HEK293 (cell line): ENCODE measurements at regions not wholly inside any gene's neighbourhood (a gene's known extent, or its start where the extent isn't known, plus 50 kb on each side); places are given as distances from the start of the nearest gene placed in this dataset.

Experiments
- CTCF ChIA-PET: fragments of 350-600 bp; formaldehyde crosslinking; extraction: SDS; loops from one replicate; lab custom pipeline; 2021; ENCODE audit warnings: antibody characterized with exemption; lab: Yijun Ruan, JAX
- POLR2A ChIA-PET: fragments of 300-600 bp; formaldehyde crosslinking; extraction: SDS; loops from one replicate; lab custom pipeline; 2020; ENCODE audit warnings: antibody characterized with exemption, inconsistent platforms; lab: Yijun Ruan, JAX
- H3K27ac ChIP-seq: fragments of 200-500 bp; sonication (Bioruptor generic); 2 replicates; pipeline ENCODE4 v1.5.1; 2014; ENCODE audit warnings: low read depth, low read length, control low read depth, inconsistent platforms; ENCODE audit errors: extremely low read depth
- H3K36me3 ChIP-seq, 2 experiments: fragments of 200-500 bp in 1 of 2; sonication (Bioruptor generic) in 1 of 2; 1 replicate in 1 of 2; 2 replicates in 1 of 2; pipeline ENCODE4 v1.5.1; 2014 to 2017; ENCODE audit warnings: inconsistent platforms in 2 of 2, low read length in 2 of 2; ENCODE audit not compliant: control insufficient read depth in 2 of 2, insufficient read depth in 1 of 2
- H3K4me1 ChIP-seq: fragments of 200-500 bp; sonication (Bioruptor generic); 2 replicates; pipeline ENCODE4 v1.5.1; 2014; ENCODE audit warnings: mild to moderate bottlenecking, low read length, inconsistent platforms; ENCODE audit not compliant: control insufficient read depth, insufficient read depth
- H3K4me3 ChIP-seq: 2 replicates; pipeline ENCODE4 v1.5.1; 2011; ENCODE audit warnings: low read depth, mild to moderate bottlenecking, control low read depth, low read length, moderate library complexity
- H3K9me3 ChIP-seq: fragments of 200-500 bp; sonication (Bioruptor generic); 2 replicates; pipeline ENCODE4 v1.5.1; 2014; ENCODE audit warnings: low read depth, low read length, inconsistent platforms; ENCODE audit not compliant: control insufficient read depth, insufficient read depth
- OSR2 ChIP-seq: fragments of 450-650 bp; formaldehyde crosslinking; IDR thresholded peaks from 2 replicates; pipeline ENCODE4 v1.5.1; 2016; ENCODE audit warnings: missing biosample characterization, missing genetic modification characterization
- PBX3 ChIP-seq: sonication (generic); formaldehyde crosslinking; IDR thresholded peaks from 2 replicates; pipeline ENCODE4 v1.8.1; 2022; ENCODE audit warnings: mild to moderate bottlenecking, moderate library complexity, missing genetic modification reagents
- PRDM1 ChIP-seq: fragments of 450-650 bp; formaldehyde crosslinking; IDR thresholded peaks from 2 replicates; pipeline ENCODE4; 2016; ENCODE audit warnings: missing biosample characterization, missing genetic modification characterization
- TRIM28 ChIP-seq: IDR thresholded peaks from 2 replicates; pipeline ENCODE4 v1.6.1; 2011; ENCODE audit warnings: low read length, control low read depth, borderline replicate concordance
- ZBTB17 ChIP-seq: fragments of 450-650 bp; formaldehyde crosslinking; IDR thresholded peaks from 2 replicates; pipeline ENCODE4 v1.5.1; 2016; ENCODE audit warnings: missing biosample characterization, missing genetic modification characterization
- ZFP3 ChIP-seq: fragments of 450-650 bp; formaldehyde crosslinking; IDR thresholded peaks from 2 replicates; pipeline ENCODE4 v1.5.1; 2016; ENCODE audit warnings: low read depth, missing biosample characterization, missing genetic modification characterization
- ZNF37A ChIP-seq: fragments of 450-650 bp; IDR thresholded peaks from 2 replicates; pipeline ENCODE4 v1.5.1; 2018; ENCODE audit warnings: missing biosample characterization, missing genetic modification characterization
- ZNF549 ChIP-seq: fragments of 450-650 bp; IDR thresholded peaks from 2 replicates; pipeline ENCODE4 v1.5.1; 2018; ENCODE audit warnings: missing biosample characterization, missing genetic modification characterization, mild to moderate bottlenecking, inconsistent platforms, moderate library complexity
- ZNF560 ChIP-seq: fragments of 450-650 bp; formaldehyde crosslinking; IDR thresholded peaks from 2 replicates; pipeline ENCODE4 v1.5.1; 2017; ENCODE audit warnings: missing biosample characterization, missing genetic modification characterization, borderline replicate concordance
- ZNF571 ChIP-seq: fragments of 450-650 bp; formaldehyde crosslinking; IDR thresholded peaks from 2 replicates; pipeline ENCODE4 v1.5.0; 2017; ENCODE audit warnings: missing biosample characterization, missing genetic modification characterization
- ZNF585B ChIP-seq: fragments of 450-650 bp; formaldehyde crosslinking; IDR thresholded peaks from 2 replicates; pipeline ENCODE4 v1.5.1; 2016; ENCODE audit warnings: missing biosample characterization, missing genetic modification characterization
- ZNF692 ChIP-seq: fragments of 450-650 bp; formaldehyde crosslinking; IDR thresholded peaks from 2 replicates; pipeline ENCODE4 v1.5.1; 2016; ENCODE audit warnings: missing biosample characterization, missing genetic modification characterization
- ZNF707 ChIP-seq: fragments of 450-650 bp; formaldehyde crosslinking; IDR thresholded peaks from 2 replicates; pipeline ENCODE4 v1.5.1; 2016; ENCODE audit warnings: missing biosample characterization, missing genetic modification characterization
- ZSCAN16 ChIP-seq: fragments of 450-650 bp; formaldehyde crosslinking; IDR thresholded peaks from 2 replicates; pipeline ENCODE4 v1.5.1; 2016; ENCODE audit warnings: missing biosample characterization, missing genetic modification characterization
- TF ChIP-seq, protein P1 (sequence below): fragments of 450-650 bp; formaldehyde crosslinking; IDR thresholded peaks from 2 replicates; pipeline ENCODE4 v1.5.1; 2016; ENCODE audit warnings: missing biosample characterization, missing genetic modification characterization
- TF ChIP-seq, protein P2 (sequence below): fragments of 450-650 bp; formaldehyde crosslinking; IDR thresholded peaks from 2 replicates; pipeline ENCODE4 v1.5.1; 2016; ENCODE audit warnings: missing biosample characterization, missing genetic modification characterization
- TF ChIP-seq, protein P3 (sequence below): fragments of 450-650 bp; formaldehyde crosslinking; IDR thresholded peaks from 2 replicates; pipeline ENCODE4 v1.5.0; 2017; ENCODE audit warnings: missing biosample characterization, missing genetic modification characterization, borderline replicate concordance
- TF ChIP-seq, protein P4 (sequence below): fragments of 450-650 bp; formaldehyde crosslinking; IDR thresholded peaks from 2 replicates; pipeline ENCODE4 v1.5.1; 2016; ENCODE audit warnings: missing biosample characterization, missing genetic modification characterization

GRCh38 chr1:91121366-91121765, 99.5 kb upstream of the ZNF644 start:
- no peaks in the 10 kb centered on the region for H3K9me3 ChIP-seq
- ChIA-PET POLR2A (no interaction called here), CTCF (interaction anchor here (0.9 to 2.2 kb wide), 2 partner anchors 44 to 161 kb away, joined by 3 to 7 read pairs; no protein-coding TSS in a partner anchor)
- H3K4me3 ChIP-seq = no peak overlapping the region
- no peaks in the 10 kb centered on the region for H3K4me1 ChIP-seq
- no peak for TF ChIP-seq ZNF571 (tag by site-specific recombination)
- no peak for TF ChIP-seq OSR2 (tag by site-specific recombination)
- TF ChIP-seq, protein P1, sequence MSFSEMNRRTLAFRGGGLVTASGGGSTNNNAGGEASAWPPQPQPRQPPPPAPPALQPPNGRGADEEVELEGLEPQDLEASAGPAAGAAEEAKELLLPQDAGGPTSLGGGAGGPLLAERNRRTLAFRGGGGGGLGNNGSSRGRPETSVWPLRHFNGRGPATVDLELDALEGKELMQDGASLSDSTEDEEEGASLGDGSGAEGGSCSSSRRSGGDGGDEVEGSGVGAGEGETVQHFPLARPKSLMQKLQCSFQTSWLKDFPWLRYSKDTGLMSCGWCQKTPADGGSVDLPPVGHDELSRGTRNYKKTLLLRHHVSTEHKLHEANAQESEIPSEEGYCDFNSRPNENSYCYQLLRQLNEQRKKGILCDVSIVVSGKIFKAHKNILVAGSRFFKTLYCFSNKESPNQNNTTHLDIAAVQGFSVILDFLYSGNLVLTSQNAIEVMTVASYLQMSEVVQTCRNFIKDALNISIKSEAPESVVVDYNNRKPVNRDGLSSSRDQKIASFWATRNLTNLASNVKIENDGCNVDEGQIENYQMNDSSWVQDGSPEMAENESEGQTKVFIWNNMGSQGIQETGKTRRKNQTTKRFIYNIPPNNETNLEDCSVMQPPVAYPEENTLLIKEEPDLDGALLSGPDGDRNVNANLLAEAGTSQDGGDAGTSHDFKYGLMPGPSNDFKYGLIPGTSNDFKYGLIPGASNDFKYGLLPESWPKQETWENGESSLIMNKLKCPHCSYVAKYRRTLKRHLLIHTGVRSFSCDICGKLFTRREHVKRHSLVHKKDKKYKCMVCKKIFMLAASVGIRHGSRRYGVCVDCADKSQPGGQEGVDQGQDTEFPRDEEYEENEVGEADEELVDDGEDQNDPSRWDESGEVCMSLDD (tag by site-specific recombination) = no peak
- TF ChIP-seq, protein P2, sequence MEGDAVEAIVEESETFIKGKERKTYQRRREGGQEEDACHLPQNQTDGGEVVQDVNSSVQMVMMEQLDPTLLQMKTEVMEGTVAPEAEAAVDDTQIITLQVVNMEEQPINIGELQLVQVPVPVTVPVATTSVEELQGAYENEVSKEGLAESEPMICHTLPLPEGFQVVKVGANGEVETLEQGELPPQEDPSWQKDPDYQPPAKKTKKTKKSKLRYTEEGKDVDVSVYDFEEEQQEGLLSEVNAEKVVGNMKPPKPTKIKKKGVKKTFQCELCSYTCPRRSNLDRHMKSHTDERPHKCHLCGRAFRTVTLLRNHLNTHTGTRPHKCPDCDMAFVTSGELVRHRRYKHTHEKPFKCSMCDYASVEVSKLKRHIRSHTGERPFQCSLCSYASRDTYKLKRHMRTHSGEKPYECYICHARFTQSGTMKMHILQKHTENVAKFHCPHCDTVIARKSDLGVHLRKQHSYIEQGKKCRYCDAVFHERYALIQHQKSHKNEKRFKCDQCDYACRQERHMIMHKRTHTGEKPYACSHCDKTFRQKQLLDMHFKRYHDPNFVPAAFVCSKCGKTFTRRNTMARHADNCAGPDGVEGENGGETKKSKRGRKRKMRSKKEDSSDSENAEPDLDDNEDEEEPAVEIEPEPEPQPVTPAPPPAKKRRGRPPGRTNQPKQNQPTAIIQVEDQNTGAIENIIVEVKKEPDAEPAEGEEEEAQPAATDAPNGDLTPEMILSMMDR (tag by site-specific recombination) = no peak
- no peak for TF ChIP-seq ZNF549
- no peak for TF ChIP-seq ZSCAN16 (tag by site-specific recombination)
- TF ChIP-seq ZFP3 = no peak
- TF ChIP-seq, protein P3, sequence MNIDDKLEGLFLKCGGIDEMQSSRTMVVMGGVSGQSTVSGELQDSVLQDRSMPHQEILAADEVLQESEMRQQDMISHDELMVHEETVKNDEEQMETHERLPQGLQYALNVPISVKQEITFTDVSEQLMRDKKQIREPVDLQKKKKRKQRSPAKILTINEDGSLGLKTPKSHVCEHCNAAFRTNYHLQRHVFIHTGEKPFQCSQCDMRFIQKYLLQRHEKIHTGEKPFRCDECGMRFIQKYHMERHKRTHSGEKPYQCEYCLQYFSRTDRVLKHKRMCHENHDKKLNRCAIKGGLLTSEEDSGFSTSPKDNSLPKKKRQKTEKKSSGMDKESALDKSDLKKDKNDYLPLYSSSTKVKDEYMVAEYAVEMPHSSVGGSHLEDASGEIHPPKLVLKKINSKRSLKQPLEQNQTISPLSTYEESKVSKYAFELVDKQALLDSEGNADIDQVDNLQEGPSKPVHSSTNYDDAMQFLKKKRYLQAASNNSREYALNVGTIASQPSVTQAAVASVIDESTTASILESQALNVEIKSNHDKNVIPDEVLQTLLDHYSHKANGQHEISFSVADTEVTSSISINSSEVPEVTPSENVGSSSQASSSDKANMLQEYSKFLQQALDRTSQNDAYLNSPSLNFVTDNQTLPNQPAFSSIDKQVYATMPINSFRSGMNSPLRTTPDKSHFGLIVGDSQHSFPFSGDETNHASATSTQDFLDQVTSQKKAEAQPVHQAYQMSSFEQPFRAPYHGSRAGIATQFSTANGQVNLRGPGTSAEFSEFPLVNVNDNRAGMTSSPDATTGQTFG (tag by site-specific recombination) = no peak
- TF ChIP-seq ZNF707 = no peak
- no peak for TF ChIP-seq ZNF585B (tag by site-specific recombination)
- TF ChIP-seq ZNF560 = no peak
- no peak for TF ChIP-seq TRIM28
- no peak for TF ChIP-seq ZNF37A (tag by site-specific recombination)
- TF ChIP-seq ZNF692 (tag by site-specific recombination) = no peak
- no peak for TF ChIP-seq PRDM1
- TF ChIP-seq, protein P4, sequence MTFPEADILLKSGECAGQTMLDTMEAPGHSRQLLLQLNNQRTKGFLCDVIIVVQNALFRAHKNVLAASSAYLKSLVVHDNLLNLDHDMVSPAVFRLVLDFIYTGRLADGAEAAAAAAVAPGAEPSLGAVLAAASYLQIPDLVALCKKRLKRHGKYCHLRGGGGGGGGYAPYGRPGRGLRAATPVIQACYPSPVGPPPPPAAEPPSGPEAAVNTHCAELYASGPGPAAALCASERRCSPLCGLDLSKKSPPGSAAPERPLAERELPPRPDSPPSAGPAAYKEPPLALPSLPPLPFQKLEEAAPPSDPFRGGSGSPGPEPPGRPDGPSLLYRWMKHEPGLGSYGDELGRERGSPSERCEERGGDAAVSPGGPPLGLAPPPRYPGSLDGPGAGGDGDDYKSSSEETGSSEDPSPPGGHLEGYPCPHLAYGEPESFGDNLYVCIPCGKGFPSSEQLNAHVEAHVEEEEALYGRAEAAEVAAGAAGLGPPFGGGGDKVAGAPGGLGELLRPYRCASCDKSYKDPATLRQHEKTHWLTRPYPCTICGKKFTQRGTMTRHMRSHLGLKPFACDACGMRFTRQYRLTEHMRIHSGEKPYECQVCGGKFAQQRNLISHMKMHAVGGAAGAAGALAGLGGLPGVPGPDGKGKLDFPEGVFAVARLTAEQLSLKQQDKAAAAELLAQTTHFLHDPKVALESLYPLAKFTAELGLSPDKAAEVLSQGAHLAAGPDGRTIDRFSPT = no peak
- TF ChIP-seq ZBTB17 (tag by site-specific recombination) = no peak
- TF ChIP-seq PBX3 (CRISPR knock-in tag) = no peak
- H3K27ac ChIP-seq = no peak overlapping the region
- H3K36me3 ChIP-seq = no peaks in the 10 kb centered on the region
